ENCODE measurements at regions not wholly inside any gene's neighbourhood (a gene's known extent, or its start where the extent isn't known, plus 50 kb on each side); places are given as distances from the start of the nearest gene placed in this dataset.

DNA sequence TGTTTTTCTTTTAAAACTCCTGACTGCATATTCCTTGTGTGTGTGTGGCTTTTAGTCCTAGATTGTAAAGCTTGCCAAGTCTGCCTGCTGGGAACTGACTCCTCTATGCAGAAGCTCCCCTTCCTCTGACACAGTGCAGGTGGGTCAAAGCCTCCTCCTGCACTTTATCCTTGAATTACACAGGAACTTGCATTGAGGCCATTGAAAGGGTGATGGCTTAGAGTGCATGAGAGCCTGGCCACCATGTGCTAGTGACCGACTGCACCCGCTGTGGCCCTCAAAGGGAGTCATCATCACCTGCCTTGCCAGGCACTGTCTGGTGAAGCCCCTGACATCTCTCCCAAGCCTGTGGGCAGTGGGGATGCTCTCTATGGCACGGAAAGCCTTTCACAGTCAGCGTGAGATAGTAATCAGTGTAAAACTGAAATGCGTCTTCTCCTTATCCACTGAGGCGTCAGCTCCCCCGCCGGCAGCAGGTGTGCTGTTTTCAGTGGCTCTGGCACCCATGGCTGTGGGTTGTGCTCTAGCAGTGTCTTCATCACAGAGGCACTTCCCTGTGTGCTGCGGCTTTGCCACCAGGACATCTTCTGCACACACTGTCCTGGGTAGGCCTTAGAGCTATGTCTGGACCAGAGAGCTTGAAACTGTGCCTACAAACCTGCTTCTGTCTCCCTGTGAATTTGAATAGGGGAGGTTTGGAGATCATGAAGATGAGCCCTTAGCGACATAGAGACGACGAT lies 87.9 kb downstream of the THBS2 start:
- DNase-seq: no peak

DNA sequence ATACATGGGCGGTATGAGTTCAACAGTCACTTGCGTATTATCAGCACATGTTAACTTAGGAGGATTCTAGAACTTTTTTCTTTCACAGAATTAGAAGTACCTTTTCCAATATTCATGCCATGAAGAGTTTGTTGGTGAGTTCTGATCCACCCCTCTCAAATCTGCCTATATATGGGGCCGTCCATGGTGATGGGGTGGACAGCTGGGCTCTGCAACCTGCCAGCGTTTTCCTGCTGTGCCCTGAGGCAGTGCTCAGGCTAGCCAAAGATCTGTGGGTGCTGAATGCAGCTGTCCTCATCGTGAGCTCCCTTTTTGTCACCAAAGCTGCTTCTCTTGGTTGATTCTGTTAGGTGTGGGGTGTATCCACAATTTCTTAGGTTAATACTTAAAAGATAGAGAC lies 88.7 kb downstream of the THBS2 start:
- no peak for DNase-seq

DNA sequence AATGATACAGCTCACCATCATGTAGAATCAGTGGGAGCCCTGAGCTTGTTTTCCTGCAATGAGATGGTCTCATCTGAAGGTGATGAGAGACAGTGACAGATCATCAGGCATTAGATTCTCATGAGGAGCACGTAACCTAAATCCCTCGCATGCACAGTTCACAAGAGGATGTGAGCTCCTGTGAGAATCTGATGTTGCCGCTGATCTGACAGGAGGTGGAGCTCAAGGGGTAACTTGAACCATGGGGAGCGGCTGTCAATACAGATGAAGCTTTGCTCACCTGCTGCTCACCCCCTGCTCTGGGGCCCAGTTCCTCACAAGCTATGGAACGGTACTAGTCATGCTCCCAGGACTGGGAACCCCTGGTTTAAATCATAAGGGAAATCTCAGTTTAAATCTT lies 89.2 kb downstream of the THBS2 start:
- DNase-seq: no peak

DNA sequence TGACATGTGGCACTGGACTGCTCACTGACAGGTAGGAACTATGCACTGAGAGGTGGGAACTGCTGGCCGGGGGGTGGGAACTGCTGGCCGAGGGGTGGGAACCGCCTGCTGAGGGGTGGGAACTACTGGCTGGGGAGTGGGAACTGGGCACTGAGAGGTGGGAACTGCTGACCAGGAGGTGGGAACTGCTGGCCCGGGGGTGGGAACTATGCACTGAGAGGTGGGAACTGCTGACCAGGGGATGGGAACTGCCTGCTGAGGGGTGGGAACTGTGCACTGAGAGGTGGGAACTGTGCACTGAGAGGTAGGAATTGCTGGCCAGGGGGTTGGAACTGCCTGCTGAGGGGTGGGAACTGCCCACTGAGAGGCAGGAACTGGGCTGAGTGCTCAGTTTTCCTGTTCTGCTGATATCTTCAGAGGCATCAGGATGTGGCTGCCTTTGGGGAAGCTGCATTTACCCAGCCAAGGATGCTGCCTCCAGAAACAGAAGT lies 90.2 kb downstream of the THBS2 start:
- DNase-seq: no peak

DNA sequence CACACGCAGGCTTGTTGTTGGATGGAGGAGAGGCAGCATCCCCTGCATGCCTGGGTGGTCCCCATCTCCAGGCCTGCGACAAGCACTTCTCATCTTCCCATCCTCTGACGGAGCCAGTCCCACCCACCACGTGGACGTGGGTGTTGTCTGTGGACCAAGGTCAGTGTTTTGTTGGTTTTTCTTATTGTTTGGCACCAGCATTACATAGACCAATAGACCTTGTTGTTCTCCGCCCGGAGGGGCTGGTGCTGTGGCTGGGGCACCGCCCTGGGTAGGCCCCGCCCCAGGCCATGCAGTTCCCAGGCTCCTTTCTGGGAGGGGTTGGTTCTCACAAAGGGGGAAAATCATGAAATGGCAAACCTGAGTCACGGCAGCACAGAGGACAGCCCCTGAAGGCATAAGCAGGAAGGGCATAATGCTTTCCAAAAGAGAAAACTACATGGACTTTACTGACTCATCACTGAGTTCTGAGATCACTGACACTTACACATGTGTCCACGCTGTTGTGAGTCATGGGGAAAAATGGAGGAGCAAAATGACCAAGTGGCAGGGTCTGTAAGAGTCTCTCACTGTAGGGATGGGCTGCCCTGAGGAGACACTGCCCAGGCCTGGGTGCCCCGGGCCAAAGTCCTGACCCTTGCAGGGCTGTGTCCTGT lies 90.8 kb downstream of the THBS2 start:
- peak; percentile 65 for DNase-seq

DNA sequence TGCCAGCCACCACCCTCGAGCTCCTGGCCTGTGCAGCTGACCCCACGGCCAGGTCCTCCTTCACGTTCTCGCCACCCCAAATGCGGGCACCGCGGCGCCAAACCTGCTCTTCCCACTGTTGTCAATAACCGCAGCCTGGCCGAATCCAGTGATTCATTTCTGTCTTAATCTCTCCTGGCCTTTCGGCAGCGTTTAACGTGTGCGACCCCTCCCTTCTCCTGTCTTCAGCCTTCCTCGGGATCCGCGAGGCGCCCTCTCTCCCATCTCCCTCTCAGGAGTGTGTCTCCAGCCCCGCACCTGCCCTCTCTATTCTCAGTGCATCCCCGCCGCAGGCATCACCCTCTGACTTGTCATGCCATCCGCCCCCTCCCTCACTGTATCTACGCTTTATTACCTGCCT lies 91.4 kb downstream of the THBS2 start:
- DNase-seq: no peak

DNA sequence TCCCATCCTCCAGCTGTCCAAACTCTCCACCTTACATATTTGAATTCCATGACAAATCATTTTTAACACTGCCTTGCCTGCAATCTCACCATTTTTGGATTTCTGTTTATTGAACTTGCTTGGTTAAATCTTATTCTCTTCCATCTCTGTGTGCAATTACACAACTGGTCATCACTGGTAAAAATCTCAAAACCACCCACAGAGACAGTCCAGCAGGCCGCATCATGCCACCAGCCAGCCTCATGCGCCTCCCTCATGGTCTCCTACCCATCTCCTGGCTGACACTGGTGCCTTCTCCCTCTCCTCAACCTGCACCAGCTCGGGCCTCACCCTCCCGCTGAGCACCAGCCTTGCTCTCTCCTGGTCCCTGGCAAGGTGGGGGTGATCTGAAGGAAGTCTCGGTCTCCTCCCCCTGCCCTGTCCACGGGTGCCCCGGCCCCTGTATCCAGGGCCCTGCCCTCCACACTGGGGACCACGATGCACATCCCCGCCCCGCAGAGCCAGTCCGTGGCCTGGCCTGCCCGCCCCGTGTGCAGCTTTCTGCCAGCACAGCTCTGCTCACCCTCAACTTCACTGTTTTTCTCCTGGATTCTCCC lies 92.0 kb downstream of the THBS2 start:
- DNase-seq: no peak

DNA sequence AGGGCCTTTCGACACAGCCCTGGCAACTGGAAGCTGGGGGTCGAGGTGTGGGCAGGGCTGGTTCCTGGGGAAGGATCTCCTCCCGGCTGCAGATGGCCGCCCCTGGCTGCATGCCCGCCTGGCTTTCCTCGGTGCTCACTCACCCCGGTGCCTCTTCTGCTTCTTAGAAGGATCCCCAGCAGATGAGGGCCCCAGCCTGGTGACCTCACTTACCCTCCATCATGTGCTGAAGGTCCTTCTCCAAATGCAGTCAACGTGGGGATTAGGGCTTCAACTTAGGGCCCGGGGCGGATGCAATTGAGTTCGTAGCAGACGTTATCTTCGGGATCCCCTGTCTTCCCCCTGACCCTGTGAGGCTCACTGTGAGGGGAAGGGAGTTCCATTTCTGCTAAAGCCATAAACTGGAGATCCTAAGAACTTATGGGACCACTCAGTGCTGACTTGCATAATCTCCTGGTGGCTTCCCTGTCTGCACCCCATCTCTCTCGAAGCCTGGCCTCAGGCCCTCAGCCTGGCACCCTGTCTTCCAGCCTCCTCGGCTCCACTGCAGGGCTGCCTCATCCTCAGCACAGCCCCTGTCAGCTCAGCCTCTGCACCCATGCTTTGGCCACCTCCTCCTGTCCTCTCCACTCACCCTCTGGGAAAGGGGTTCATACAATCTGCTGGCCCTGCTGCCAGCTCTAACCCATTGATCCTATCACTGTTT lies 92.6 kb downstream of the THBS2 start:
- DNase-seq: peak; percentile 4

DNA sequence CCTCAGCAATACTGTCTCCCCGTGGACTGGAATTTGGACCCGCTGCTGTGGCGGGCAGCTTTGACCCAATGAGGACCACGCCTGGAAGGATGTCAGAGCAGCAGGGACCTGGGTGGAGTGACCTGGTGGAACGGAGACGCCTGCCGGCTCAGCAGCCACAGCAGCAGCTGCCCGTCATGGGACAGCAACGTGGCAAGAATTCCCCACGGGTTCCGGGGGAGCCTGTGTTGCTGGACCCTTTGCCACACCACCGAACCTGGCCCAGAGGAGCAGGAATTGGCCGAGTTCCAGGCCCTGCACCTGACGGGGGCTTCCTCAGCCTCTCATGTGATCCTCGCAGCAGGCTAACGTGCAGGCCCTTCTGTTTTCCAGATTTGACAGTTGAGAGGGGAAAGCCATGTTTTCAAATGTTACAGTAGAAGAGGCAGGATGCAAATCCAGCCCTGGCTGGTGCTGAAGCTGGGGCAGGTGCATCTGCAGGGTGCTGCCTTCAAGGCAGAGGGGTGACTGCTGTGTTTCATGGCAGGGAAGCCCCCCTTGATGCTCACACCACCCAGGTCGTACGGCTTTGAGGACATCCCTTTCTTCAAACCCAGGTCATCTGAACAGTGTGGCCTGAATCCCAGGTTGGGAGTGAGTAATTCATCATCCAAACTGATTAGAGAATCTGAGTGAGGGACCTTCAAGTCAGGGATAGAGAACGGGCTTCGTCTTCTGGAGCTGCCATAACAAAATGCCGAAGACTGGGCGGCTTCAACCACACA lies 93.4 kb downstream of the THBS2 start:
- DNase-seq: no peak

DNA sequence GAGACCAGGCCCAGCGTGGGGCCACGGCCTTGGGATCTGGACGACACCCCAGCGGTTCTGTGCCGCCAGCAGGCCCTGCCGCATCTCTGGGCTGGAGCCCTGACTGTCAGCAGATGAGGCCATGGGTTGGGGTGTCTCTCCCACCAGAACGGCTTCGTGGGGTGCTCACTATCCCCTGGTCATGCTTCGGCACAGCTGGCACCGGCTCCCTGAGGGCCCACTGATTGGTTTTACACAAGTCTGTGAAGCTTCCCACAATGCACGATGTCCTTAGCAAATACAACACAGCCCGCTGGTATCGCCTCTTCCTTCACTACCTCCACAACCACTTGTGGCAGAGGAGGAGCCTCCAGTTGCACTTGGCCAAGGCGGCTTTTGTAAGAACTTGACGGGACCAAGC lies 94.3 kb downstream of the THBS2 start:
- no peak for DNase-seq

DNA sequence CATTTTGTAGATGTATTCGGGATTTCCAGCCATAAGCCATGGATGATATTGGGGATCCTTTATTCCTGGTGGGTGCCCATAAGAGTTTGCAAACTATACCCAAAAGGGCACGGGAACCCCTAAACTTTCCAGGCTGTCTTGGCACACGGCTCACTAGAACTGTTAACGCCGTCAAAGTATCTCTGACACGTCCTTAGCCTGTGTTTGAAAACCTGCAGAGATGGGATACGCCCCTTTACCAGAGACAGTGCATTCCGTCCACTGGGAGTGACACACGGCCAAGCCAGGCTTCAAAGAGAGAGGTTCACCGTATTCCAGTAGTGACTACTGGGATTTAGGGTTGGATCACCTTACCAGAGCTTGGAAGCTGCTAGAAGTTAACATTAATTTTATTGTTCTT lies 95.0 kb downstream of the THBS2 start:
- DNase-seq: no peak

DNA sequence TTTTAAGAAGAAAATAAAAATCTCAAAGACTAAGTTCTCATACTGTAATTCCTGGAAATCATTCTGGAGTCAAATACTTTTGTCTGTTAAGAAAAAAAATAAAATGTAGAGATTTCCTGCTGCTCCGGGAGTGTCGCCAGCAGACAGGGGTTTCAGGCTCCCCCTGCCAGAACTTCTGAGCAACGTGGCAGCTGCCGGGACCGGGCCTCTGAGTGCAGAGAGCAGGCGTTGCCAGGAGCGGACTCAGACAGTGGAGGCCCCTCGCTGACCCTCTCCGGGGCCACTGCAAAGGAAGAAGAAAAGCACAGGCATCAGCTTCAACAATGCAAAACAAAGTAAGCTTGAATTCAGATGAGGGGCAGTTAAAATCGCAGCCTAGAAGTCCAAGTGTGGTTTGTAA lies 95.5 kb downstream of the THBS2 start:
- DNase-seq: no peak

DNA sequence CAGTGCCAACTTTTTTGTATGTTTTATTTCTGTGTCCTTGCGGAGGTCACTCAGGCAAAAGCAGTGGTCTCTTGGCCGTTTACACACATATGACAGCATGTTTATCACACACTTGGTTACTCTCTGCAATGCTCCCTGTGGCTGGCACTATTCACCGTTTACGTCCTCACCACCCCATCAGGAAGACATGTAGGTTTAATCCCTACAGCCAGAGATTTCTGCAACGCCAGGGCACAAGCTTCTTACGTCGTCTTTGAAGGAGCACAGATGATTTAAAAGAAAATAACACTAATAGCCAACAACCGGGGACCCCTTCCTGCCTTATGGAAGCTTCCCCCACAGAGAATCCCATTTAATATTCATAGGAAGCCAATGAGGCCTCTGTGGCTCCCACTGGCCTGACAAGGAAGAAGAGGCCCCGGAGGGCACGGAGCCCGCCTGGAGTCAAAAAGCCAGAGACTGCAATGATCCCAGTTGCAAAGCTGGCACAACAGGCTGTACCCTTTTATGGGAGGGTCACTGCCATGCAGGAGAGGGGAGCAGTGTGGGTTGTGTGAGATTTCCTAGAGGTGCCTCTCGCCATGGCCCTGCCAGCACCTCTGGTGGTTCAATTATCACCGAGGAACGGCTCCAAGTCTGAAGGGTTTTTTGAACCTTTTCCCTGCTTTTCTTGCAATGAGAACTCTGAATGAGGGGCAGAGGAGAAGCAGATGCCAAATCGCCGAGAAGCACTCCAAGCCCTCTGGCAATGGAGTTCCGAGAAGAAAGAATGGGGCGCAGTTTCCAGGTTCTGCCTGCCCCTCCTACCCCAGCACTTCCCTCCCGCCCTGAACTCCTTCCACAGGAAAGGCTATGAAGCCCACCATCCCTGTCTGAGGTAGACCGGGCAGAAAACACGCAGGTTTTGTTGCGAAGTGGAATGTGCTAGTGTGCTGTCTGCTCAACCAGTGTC lies 96.2 kb downstream of the THBS2 start:
- no peak for DNase-seq

DNA sequence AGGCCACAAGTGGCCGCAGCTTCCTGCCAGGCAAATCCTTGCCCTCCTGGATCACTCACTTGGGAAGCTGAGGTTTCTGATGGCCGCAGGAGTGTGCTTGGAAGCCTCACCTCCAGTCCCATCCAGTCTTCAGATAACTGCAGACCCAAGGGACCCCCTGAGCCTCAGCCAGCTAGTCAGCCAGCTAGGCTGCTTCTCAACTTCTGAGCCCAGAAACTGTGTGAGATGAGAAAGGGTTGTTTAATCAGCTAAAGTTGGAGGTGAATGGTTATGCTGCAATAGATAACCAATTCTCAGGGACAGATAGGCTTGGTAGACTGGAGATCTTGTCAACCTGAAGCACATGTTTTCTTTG lies 96.9 kb downstream of the THBS2 start:
- no peak for DNase-seq

DNA sequence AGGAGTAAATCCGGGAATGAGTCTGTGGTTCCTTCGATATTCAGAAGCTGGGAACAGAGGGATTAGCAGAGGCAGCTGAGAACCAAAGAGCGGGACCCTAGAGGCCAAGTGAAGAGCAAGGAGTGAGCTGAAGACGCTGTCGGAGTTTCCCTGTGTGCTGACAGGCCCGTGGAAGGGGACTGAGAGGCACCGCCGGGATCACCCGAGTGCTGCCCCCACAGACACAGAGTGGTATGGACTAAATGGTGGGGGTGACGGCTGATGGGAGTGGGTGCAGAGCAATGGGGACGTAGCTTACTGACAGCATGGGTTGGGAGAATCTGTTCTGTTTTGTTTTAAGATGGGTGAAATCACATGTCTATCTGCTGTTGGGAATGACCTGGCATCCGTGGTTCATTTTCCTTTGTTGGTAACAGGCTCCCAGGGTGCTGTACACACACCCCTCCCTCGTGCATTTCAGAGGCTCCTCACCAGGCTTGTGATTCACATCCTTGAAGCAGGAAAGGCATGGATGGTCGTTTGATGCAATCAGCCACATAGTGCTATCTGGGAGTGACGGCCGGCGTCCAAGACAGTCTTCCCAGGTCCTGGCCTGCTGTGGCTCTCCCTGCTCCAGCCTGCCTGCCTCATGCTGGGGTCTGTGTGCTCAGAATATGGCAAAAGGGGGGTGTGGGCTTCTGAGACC lies 97.4 kb downstream of the THBS2 start:
- no peak for DNase-seq

DNA sequence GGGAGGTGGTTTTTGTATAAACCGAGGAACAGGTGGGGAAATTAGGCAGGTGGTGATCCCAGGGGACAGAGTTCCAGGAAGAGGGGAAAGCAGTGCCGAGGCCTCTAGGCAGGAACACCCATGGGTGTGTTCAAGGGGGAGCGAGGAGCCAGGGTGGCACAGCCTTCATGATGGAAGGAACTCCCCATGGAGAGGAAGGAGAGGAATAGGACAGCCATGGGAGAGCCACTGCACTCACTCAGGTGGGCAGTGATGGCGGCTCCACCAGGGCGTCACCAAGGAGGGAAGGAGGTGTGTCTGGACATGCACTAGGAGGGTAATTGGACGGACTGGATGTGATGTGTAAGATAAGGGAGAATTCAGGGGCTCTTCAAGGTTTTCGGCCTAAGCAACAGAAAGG lies 98.2 kb downstream of the THBS2 start:
- DNase-seq: no peak

DNA sequence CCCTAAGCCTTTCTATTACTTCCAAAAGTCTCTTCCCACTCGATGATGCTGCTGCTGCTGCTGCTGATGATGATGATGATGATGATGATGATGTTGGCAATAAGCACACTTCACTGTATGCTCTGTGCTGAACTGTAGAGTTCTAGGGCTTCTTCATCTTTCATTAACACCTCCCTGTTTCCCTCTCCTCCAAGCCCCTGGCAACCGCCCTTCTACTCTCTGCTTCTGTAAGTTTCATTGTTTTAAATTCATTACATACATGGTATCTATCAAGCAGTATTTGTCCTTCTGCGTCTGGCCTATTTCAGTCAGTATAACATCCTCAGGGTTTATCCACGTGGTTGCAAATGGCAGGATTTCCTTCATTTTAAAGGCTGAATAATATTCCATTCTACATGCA lies 100.2 kb downstream of the THBS2 start:
- DNase-seq: no peak

DNA sequence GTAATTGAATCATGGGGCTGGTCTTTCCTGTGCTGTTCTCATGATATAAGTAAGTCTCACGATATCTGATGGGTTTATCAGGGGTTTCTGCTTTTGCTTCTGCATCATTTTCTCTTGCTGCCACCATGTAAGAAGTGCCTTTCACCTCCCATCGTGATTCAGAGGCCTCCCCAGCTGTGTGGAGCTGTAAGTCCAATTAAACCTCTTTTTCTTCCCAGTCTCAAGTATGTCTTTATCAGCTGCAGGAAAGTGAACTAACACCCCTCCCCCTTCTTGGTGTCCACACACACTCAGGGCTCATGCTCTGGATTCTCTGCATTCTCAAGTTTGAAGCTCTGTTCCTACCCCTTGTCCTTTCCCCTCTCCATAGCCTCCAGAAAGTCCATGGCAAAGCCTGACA lies 107.1 kb downstream of the THBS2 start:
- no peak for DNase-seq

DNA sequence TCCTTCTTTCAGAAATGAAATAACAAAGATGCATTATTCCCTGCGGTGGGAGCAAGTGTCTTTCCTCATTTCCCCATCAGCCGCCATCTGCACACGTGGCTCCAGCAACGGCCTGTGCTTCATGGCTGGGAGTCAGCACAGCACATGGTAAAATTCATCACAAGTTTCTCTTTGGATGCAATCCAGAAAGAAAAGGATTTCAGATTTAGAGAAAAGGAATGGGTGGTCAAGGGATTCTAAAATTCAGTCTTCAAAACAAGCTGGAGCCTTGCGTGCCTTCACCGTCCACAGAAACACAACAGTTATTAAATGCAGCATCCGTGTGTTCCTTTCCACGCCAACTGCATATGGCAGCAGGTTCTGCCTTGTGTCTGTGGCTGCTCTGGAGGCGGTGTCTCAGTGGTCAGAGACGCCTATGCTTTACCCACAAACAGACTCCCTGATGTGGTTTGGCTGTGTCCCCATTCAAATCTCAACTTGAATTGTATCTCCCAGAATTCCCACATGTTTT lies 107.6 kb downstream of the THBS2 start:
- DNase-seq: no peak

DNA sequence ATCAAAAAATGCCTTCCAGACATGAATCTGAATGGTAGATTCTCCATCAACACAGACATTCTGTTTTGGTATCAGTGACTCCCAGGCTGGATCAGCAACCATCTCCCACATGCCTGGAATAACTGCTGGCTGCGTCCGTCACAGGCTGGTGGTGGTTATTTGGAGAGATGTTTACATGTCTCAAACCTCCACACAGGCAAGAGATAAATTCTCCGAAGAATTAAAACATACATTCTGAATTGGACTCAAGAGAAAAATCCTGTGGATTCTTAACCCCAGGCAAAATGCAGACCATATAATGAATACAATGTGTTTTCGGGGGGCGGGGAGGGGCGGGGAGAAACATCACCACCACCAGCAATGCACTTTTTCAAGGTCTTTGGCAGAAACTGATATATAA lies 108.2 kb downstream of the THBS2 start:
- no peak for DNase-seq

DNA sequence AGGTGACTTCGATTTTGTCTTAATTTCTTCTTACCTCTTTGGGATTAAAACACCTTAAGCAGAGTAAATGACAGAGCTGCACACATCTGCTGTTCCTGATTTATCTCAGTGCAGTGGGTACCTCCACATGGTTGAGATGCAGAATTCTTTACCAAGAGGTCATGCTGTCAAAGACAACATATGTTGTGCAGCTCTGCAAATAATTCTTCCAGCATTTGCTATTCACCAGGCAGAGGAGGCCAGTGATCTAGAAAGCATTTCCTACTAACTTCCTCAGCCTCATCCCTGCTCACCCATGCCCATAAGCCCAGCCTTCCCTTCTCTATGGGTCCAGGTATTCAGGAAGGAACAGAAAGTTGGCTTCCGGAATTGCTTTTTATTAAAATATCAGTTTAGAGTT lies 109.3 kb downstream of the THBS2 start:
- no peak for DNase-seq
